K562 (cell line): ENCODE measurements at regions not wholly inside any gene's neighbourhood (a gene's known extent, or its start where the extent isn't known, plus 50 kb on each side); places are given as distances from the start of the nearest gene placed in this dataset.

ENCODE experiments used
- ATAC-seq: fragments of 200-7000 bp; cut with Tn5 transposase; 3 replicates; pipeline ENCODE4 v1.9.1; 2020; ENCODE audit warnings: moderate library complexity
- BruUV-seq: library from RNA; stranded (reverse); fragments of 400-500 nt; replicated peaks from 2 replicates; lab custom pipeline; 2021; lab: Mats Ljungman, UMichigan
- CTCF ChIA-PET: fragments of 300-600 bp; formaldehyde crosslinking; extraction: SDS; loops from one replicate; lab custom pipeline; 2021; ENCODE audit warnings: low intra/inter-chr PET ratio; lab: Yijun Ruan, JAX
- POLR2A ChIA-PET: fragments of 300-600, 350-650 bp; sonication (Branson Sonifier 250); formaldehyde crosslinking; extraction: SDS; loops from one replicate; lab custom pipeline; 2021; ENCODE audit warnings: antibody characterized with exemption, inconsistent platforms; lab: Yijun Ruan, JAX
- DNase-seq, 4 experiments: peaks; one replicate each; pipeline versions ENCODE4 v3.0.0 to v3.0.0-alpha.2; 2011 to 2018; ENCODE audit warnings: low spot score in 3 of 4, mixed read lengths in 3 of 4; ENCODE audit errors: extremely low read depth in 1 of 4
- FAIRE-seq: peaks from 2 replicates; lab custom pipeline; 2011; peaks lifted over from hg19 to GRCh38; lab: Jason Lieb, UNC
- H2AFZ ChIP-seq: 2 replicates; pipeline ENCODE4 v1.6.0; 2011; ENCODE audit warnings: low read depth, low read length, control low read depth, inconsistent platforms
- H3K27ac ChIP-seq: fragments of 200-600 bp; 3 replicates; pipeline ENCODE4 v1.8.0; 2011; ENCODE audit warnings: low read depth, mild to moderate bottlenecking, control low read depth, inconsistent platforms, low read length, moderate library complexity, mixed read lengths; ENCODE audit errors: extremely low read depth
- H3K27me3 ChIP-seq, 2 experiments: fragments of 300-600 bp in 1 of 2; 2 replicates in 1 of 2; 3 replicates in 1 of 2; pipeline versions ENCODE4 v1.6.0 to v1.8.0; 2011; ENCODE audit warnings: inconsistent platforms in 2 of 2, low read length in 2 of 2, mild to moderate bottlenecking in 1 of 2, mixed read lengths in 1 of 2, moderate library complexity in 1 of 2; ENCODE audit not compliant: control insufficient read depth in 2 of 2, insufficient read depth in 2 of 2
- H3K36me3 ChIP-seq: fragments of 300-600 bp; 3 replicates; pipeline ENCODE4 v1.8.0; 2011; ENCODE audit warnings: mild to moderate bottlenecking, low read length, inconsistent platforms; ENCODE audit not compliant: control insufficient read depth, insufficient read depth
- H3K4me1 ChIP-seq, 2 experiments: fragments of 200-600 bp in 1 of 2; replicated peaks in 1 of 2; 2 replicates in 1 of 2; 3 replicates in 1 of 2; pipeline versions ENCODE4 v1.5.1 to v1.8.0; 2011; ENCODE audit warnings: inconsistent platforms in 2 of 2, low read length in 2 of 2, mild to moderate bottlenecking in 1 of 2, mixed read lengths in 1 of 2, moderate library complexity in 1 of 2; ENCODE audit not compliant: control insufficient read depth in 2 of 2, insufficient read depth in 2 of 2
- H3K4me2 ChIP-seq: 2 replicates; pipeline ENCODE4 v1.6.1; 2011; ENCODE audit warnings: low read length, control low read depth, inconsistent platforms, mixed read lengths; ENCODE audit not compliant: insufficient read depth
- H3K4me3 ChIP-seq: fragments of 200-600 bp; sonication (generic), shearing (Covaris generic); 2 replicates; pipeline ENCODE4 v1.5.1; 2016; ENCODE audit warnings: control low read depth, inconsistent platforms
- H3K79me2 ChIP-seq: fragments of 200-600 bp; 3 replicates; pipeline ENCODE4 v1.8.0; 2011; ENCODE audit warnings: low read length, inconsistent platforms; ENCODE audit not compliant: control insufficient read depth, insufficient read depth
- H3K9ac ChIP-seq, 2 experiments: 2 replicates each; pipeline versions ENCODE4 v1.6.0 to v1.6.1; 2011; ENCODE audit warnings: low read depth in 2 of 2, low read length in 2 of 2, control low read depth in 1 of 2, inconsistent platforms in 1 of 2, mild to moderate bottlenecking in 1 of 2, mixed read lengths in 1 of 2; ENCODE audit not compliant: insufficient read depth in 1 of 2
- H3K9me1 ChIP-seq: one replicate; pipeline ENCODE4 v1.6.0; 2011; ENCODE audit warnings: inconsistent platforms, mild to moderate bottlenecking, low read length, moderate library complexity; ENCODE audit not compliant: control insufficient read depth, insufficient read depth
- H3K9me3 ChIP-seq: replicated peaks from 2 replicates; pipeline ENCODE4 v1.5.1; 2011; ENCODE audit warnings: low read depth, low read length, inconsistent platforms; ENCODE audit not compliant: control insufficient read depth, insufficient read depth
- H4K20me1 ChIP-seq: replicated peaks from 2 replicates; pipeline ENCODE4 v1.6.1; 2011; ENCODE audit warnings: low read length, inconsistent platforms, mixed read lengths; ENCODE audit not compliant: control insufficient read depth, insufficient read depth
- CXXC5 ChIP-seq: fragments of 250-450 bp; sonication (Bioruptor Pico); IDR thresholded peaks from 2 replicates; pipeline ENCODE4 v1.8.0; 2022; ENCODE audit warnings: inconsistent platforms, mild to moderate bottlenecking, moderate library complexity
- ETV6 ChIP-seq, 3 experiments: fragments of 150-350 bp in 1 of 3; sonication (generic) in 1 of 3; formaldehyde crosslinking in 1 of 3; IDR thresholded peaks; 2 replicates each; pipeline versions ENCODE4 v1.6.1 to v1.8.0; 2014 to 2022; ENCODE audit warnings: borderline replicate concordance in 2 of 3, low read depth in 2 of 3, antibody characterized with exemption in 1 of 3, low read length in 1 of 3, mild to moderate bottlenecking in 1 of 3, missing genetic modification reagents in 1 of 3
- FOXJ2 ChIP-seq: fragments of 200-800 bp; sonication (Bioruptor generic); IDR thresholded peaks from 2 replicates; pipeline ENCODE4 v1.6.1; 2016; ENCODE audit warnings: missing genetic modification characterization, missing compliant biosample characterization
- HDAC8 ChIP-seq: fragments of 450-650 bp; IDR thresholded peaks from 2 replicates; pipeline ENCODE4 v1.6.1; 2016; ENCODE audit warnings: mild to moderate bottlenecking, missing genetic modification characterization, moderate library complexity, missing compliant biosample characterization
- HMG20A ChIP-seq: fragments of 450-650 bp; formaldehyde crosslinking; conservative IDR thresholded peaks from 2 replicates; pipeline ENCODE4 v1.4.0; 2020; ENCODE audit warnings: mild to moderate bottlenecking, mixed read lengths
- ILF3 ChIP-seq: fragments of 450-650 bp; IDR thresholded peaks from 2 replicates; pipeline ENCODE4 v1.6.1; 2018; ENCODE audit warnings: antibody characterized with exemption, mild to moderate bottlenecking, moderate library complexity, borderline replicate concordance
- KLF10 ChIP-seq: fragments of 250-450 bp; sonication (Bioruptor Pico); IDR thresholded peaks from 2 replicates; pipeline ENCODE4 v1.6.1; 2021; ENCODE audit warnings: matching md5 sums
- MEF2D ChIP-seq: conservative IDR thresholded peaks from 2 replicates; pipeline ENCODE4 v1.6.1; 2016; ENCODE audit warnings: low read depth, missing genetic modification characterization, missing compliant biosample characterization
- NFATC3 ChIP-seq: fragments of 450-650 bp; IDR thresholded peaks from 2 replicates; pipeline ENCODE4 v1.6.1; 2017; ENCODE audit warnings: mild to moderate bottlenecking
- NFIX ChIP-seq: fragments of 250-450 bp; sonication (Bioruptor Pico); IDR thresholded peaks from 2 replicates; pipeline ENCODE4 v1.4.0; 2020; ENCODE audit warnings: low read depth, mild to moderate bottlenecking, moderate library complexity
- POLR2AphosphoS2 ChIP-seq: IDR thresholded peaks from 2 replicates; pipeline ENCODE4 v1.6.1; 2012; ENCODE audit warnings: low read length, improper control_type of control experiment
- SP1 ChIP-seq: sonication (generic); formaldehyde crosslinking; IDR thresholded peaks from 2 replicates; pipeline ENCODE4 v1.8.1; 2022; ENCODE audit warnings: mild to moderate bottlenecking, missing genetic modification reagents
- TAL1 ChIP-seq: fragments of 450-650 bp; IDR thresholded peaks from 2 replicates; pipeline ENCODE4 v1.6.1; 2016; ENCODE audit warnings: mild to moderate bottlenecking
- TEAD4 ChIP-seq, 2 experiments: sonication (generic) in 1 of 2; formaldehyde crosslinking in 1 of 2; IDR thresholded peaks; 2 replicates each; pipeline versions ENCODE4 v1.6.1 to v1.8.0; 2012 to 2022; ENCODE audit warnings: borderline replicate concordance in 1 of 2, inconsistent platforms in 1 of 2, low read length in 1 of 2, mild to moderate bottlenecking in 1 of 2, missing genetic modification reagents in 1 of 2
- ZNF184 ChIP-seq: sonication (generic); formaldehyde crosslinking; IDR thresholded peaks from 2 replicates; pipeline ENCODE4 v1.5.0; 2020; ENCODE audit warnings: missing genetic modification reagents
- ZNF561 ChIP-seq: fragments of 450-650 bp; formaldehyde crosslinking; conservative IDR thresholded peaks from 2 replicates; pipeline ENCODE4 v1.4.0; 2020; ENCODE audit warnings: mild to moderate bottlenecking, moderate library complexity
- ZNF77 ChIP-seq: fragments of 250-450 bp; sonication (Bioruptor Pico); IDR thresholded peaks from 2 replicates; pipeline ENCODE4 v1.5.0; 2020
- WGBS: fragments of 100-300 bp; shearing (Covaris generic); methylation state at CpG from one replicate; pipeline ENCODE4 v1.1.6; 2016; ENCODE audit warnings: low coverage, mixed read lengths; ENCODE audit not compliant: insufficient coverage; ENCODE audit errors: missing lambda C conversion rate; 5-methylcytosine and 5-hydroxymethylcytosine counted together
- in situ Hi-C: fragments of 300-500 bp; cut with MboI; formaldehyde crosslinking; loops from 4 replicates; pipeline ENCODE4 v1.15.0; 2018; ENCODE audit warnings: inconsistent platforms, mixed read lengths
- intact Hi-C: fragments of 100-400 bp; cut with micrococcal nuclease; formaldehyde crosslinking; loops from 2 replicates; pipeline ENCODE4 v1.14.2; 2022
- TF ChIP-seq, protein P1 (sequence below): fragments of 250-450 bp; sonication (Bioruptor Pico); IDR thresholded peaks from 2 replicates; pipeline ENCODE4 v1.4.0; 2020; ENCODE audit warnings: mild to moderate bottlenecking, moderate library complexity
- TF ChIP-seq, protein P2 (sequence below): fragments of 450-650 bp; IDR thresholded peaks from 2 replicates; pipeline ENCODE4 v1.6.1; 2017; ENCODE audit warnings: antibody characterized with exemption

DNA sequence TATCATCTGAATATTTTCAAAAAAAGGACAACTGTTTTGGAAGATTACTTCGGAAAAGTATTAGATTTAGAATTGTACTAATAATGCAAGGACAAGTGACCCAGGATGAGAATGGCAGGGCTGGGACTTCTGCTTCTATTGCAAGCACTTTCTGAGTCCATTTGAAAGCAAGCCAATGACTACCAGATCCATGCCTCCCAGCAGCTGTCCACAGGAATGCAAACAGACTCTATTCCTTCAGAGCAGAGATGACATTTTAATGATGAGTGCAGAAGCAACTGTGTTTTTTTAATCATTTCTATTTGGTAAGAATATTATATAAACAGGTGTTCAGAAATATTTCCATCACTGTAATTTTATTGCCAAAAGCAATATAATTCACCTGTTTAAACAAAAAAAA, 456.7 kb downstream of the SOX11 start (continued):
- TF ChIP-seq, protein P1, sequence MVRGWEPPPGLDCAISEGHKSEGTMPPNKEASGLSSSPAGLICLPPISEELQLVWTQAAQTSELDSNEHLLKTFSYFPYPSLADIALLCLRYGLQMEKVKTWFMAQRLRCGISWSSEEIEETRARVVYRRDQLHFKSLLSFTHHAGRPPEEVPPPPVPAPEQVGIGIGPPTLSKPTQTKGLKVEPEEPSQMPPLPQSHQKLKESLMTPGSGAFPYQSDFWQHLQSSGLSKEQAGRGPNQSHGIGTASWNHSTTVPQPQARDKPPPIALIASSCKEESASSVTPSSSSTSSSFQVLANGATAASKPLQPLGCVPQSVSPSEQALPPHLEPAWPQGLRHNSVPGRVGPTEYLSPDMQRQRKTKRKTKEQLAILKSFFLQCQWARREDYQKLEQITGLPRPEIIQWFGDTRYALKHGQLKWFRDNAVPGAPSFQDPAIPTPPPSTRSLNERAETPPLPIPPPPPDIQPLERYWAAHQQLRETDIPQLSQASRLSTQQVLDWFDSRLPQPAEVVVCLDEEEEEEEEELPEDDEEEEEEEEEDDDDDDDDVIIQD (CRISPR knock-in tag), result no peak
- TF ChIP-seq, protein P2, sequence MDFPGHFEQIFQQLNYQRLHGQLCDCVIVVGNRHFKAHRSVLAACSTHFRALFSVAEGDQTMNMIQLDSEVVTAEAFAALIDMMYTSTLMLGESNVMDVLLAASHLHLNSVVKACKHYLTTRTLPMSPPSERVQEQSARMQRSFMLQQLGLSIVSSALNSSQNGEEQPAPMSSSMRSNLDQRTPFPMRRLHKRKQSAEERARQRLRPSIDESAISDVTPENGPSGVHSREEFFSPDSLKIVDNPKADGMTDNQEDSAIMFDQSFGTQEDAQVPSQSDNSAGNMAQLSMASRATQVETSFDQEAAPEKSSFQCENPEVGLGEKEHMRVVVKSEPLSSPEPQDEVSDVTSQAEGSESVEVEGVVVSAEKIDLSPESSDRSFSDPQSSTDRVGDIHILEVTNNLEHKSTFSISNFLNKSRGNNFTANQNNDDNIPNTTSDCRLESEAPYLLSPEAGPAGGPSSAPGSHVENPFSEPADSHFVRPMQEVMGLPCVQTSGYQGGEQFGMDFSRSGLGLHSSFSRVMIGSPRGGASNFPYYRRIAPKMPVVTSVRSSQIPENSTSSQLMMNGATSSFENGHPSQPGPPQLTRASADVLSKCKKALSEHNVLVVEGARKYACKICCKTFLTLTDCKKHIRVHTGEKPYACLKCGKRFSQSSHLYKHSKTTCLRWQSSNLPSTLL, result no peak
- TF ChIP-seq MEF2D (tag) (no peak), CXXC5 (CRISPR knock-in tag) (no peak), ZNF184 (CRISPR knock-in tag) (no peak), HMG20A (CRISPR knock-in tag) (no peak)
- TF ChIP-seq, all 486 proteins: peak for 0

DNA sequence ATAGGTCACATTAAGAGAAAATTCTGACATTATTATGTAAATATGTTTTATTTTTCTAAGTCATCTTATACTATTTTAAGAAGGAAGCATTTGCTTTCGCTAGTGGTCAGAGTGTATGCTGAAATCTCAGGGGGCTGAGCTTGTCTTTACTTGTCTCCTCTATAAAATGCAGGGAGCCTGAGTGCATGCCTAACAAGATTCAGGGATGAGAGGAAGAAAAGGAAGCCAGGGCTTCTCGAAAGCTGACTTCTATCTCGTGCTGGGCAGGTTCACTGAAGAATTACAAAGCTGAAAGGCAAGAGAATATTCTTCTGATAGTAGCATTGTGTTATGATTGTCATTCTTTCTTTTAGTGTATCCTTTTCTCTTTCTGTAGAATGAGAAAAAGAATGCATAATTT, 467.4 kb downstream of the SOX11 start:
- H3K4me2 ChIP-seq, result no peak overlapping the region
- FAIRE-seq, result no peak
- in situ Hi-C loops, result no loop called here

More for the DNA sequence above, 467.4 kb downstream of the SOX11 start:
- Histone ChIP-seq H2AFZ (no peak overlapping the region), H3K27me3 (no peaks in the 10 kb centered on the region), H3K4me1 (no peaks in the 10 kb centered on the region), H3K79me2 (no peaks in the 10 kb centered on the region), H3K9ac (no peak overlapping the region)
- intact Hi-C loops, result no loop called here
- CTCF ChIA-PET, result no interaction called here
- no peak for TF ChIP-seq NFIX
- no peak for TF ChIP-seq KLF10 (CRISPR knock-in tag)
- no peak for TF ChIP-seq ZNF561
- TF ChIP-seq POLR2AphosphoS2, result no peak
- TF ChIP-seq SP1 (CRISPR knock-in tag), result no peak
- TF ChIP-seq TEAD4 (IDR thresholded peaks at IDR 0.05; ENCODE audit: low read length), result no peak
- no peak for TF ChIP-seq TEAD4 (CRISPR knock-in tag; IDR thresholded peaks at IDR 0.05; ENCODE audit: borderline replicate concordance)
- TF ChIP-seq ILF3, result no peak
- TF ChIP-seq TAL1, result no peak
- no peak for TF ChIP-seq ZNF77 (CRISPR knock-in tag)
- TF ChIP-seq FOXJ2 (tag), result no peak
- TF ChIP-seq ETV6 (IDR thresholded peaks at IDR 0.05; ENCODE audit: borderline replicate concordance in 1 of 2, low read depth in 2 of 2, low read length in 1 of 2), result no peak
- no peak for TF ChIP-seq ETV6 (CRISPR knock-in tag; IDR thresholded peaks at IDR 0.05; ENCODE audit: borderline replicate concordance)
- no peak for TF ChIP-seq NFATC3
- no peak for TF ChIP-seq HDAC8
- TF ChIP-seq, all 486 proteins: peak for 0
- 0% methylated on average over 3 of the region's 3 CpGs for WGBS
- POLR2A ChIA-PET, result no interaction called here
- H3K9me1 ChIP-seq, result no peaks in the 10 kb centered on the region
- no peak overlapping the region for H3K4me3 ChIP-seq
- no peak overlapping the region for H3K27ac ChIP-seq
- DNase-seq (no peak), ATAC-seq (no peak)
- H4K20me1 ChIP-seq, result no peaks in the 10 kb centered on the region
- H3K9me3 ChIP-seq, result no peaks in the 10 kb centered on the region
- no TSS peak for BruUV-seq
- H3K36me3 ChIP-seq, result no peaks in the 10 kb centered on the region
